Stimulated activated CD4-positive, alpha-beta T cell treated with anti-CD3 and anti-CD28 coated beads, Interleukin-12 subunit alpha, Interleukin-12 subunit beta, amount 100 ng/mL, for 4 hours (primary cell): ENCODE measurements at regions not wholly inside any gene's neighbourhood (a gene's known extent, or its start where the extent isn't known, plus 50 kb on each side); places are given as distances from the start of the nearest gene placed in this dataset.

ENCODE experiments used
- DNase-seq: peaks from one replicate; pipeline ENCODE4 v3.0.0-alpha.2; 2020

DNA sequence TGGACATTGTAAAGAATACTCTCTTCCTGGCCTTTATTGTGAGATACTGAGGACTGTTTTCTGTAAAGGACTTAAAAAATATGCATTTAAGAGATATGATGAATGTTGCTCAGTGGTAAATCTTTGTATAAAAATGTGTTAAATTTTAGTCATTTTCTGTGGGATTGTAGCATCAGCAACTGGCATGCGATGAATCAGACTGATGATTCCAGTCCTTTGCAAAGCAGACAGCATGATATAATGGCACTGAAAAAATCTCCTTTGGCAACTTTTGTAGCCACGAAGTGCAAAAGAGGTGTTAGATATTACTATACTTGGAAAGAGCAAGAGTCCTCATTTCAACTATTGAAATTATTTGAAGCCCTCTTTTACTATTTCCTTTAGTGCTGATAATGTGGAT, 678.7 kb downstream of the PLCL1 start:
- no peak for DNase-seq

DNA sequence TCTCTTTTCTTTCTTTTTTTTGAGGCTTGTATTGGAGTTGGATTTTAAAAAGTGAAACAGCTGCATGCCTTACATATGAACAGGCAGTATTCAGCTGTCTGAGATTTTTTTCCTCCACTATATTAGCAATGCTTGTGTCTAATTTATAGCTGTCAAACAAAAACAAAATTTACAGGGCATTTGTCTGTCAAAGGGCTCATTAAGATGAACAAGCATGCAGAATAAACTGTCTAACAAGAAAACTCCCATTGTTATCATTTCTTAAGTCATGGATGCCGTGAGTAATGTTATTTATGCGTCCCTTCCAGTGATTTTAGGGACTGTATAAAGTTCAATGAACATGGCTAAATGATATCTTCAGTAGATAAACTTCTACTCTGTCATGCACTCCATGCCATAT, 674.7 kb downstream of the PLCL1 start:
- no peak for DNase-seq

DNA sequence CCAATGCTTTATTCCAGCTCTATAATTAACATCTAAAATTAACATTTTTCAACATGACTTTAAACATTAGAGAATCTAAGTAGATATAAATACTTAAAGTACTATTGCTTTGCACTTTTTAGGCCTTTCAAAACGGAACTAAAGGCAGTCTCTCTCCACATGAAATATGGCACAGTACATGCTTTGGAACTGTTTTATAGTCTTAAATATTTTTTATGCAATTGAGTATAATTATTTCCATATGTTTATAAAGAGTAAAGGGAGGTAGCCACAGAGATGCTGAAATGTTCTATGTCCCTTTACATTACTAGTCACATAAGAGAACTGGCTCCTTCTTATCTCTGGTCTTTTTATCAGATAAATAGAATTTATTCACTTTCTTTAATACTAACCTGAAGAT, 674.0 kb downstream of the PLCL1 start:
- no peak for DNase-seq

- no peak for DNase-seq
Observed at GRCh38 chr2:198476007-198476406, 671.6 kb downstream of the PLCL1 start.

DNA sequence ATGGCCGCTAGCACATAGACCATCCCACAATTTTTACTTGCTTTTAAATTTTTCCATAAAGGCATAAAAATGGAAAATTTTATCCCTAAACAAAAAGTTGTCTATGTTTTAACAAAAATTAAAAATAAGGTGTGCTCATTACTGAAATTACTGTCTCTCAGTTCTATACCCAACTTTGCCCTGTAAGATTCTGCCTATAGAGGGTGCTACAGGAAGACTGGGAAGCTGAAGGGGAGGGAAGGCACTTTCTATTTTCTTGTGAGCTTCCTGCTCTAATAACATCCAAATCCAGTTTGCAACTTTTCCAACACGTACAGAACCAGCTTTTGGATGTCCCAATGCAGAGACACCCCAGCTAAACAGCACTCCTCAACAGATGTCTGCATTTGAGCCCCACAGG, 666.9 kb downstream of the PLCL1 start:
- no peak for DNase-seq

- DNase-seq = no peak
Observed at GRCh38 chr2:198468136-198468535, 663.7 kb downstream of the PLCL1 start.

GRCh38 chr2:198465970-198466369, 661.6 kb downstream of the PLCL1 start:
- DNase-seq = no peak

- no peak for DNase-seq
Observed at GRCh38 chr2:198456418-198456817, 652.0 kb downstream of the PLCL1 start.

DNA sequence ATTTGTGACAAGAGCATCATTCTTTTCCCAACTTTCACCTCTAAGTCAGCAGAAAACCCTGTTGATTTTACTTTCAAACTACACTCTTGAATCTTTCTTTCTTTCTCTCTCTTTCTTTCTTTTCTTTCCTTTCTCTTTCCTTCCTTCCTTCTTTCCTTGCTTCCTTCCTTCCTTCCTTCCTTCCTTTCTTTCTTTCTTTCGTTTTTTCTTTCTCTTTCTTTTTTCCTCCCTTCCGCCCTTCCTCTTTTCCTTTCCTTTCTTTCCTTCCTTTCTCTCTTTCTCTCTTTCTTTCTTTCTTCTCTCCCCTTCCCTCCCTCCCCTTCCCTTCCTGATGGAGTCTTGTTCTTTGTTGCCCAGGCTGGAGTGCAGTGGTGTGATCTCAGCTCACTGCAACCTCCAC, 649.5 kb downstream of the PLCL1 start:
- no peak for DNase-seq

GRCh38 chr2:198452327-198452726, 647.9 kb downstream of the PLCL1 start:
- DNase-seq = no peak

DNA sequence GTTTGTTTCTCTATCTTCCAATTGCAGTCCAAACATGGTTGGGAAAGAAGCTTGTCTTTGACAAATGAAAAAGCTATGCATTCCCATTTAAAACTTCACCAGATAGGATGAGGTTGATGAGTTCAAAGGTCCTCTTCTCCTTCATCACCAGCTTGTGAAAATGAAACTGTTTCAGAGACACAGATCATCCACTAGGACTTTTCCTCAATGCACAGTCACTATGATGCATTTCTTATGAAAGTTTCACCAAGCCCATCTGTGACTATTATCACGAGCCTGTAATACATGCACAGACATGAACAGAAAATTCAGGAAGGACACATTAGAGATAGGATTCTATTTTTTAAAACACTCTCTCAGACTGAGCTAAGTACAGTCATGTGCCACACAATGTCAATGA, 644.4 kb downstream of the PLCL1 start:
- no peak for DNase-seq

DNA sequence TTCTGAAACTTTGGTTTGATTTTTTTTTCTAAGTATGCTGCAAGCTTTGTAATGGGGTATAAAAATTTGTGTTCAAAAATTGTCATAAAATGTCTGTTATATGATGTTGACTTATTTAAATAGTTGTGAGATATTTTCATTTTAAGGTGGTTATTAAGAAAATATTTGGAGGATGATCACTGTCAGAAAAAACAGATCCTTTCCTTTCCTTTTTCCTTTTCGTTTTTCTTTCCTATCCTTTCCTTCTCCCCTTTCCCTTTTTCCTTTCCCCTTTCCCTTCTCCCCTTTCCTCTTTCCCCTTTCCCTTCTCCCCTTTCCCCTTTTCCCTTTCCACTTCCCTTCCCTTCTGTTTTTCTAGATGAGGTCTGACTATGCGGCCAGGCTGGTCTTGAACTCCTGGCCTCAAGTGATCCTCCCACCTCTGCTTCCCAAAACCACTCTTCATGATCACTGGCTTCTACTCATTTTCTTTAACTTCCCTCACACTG, 640.5 kb downstream of the PLCL1 start:
- DNase-seq = no peak

DNA sequence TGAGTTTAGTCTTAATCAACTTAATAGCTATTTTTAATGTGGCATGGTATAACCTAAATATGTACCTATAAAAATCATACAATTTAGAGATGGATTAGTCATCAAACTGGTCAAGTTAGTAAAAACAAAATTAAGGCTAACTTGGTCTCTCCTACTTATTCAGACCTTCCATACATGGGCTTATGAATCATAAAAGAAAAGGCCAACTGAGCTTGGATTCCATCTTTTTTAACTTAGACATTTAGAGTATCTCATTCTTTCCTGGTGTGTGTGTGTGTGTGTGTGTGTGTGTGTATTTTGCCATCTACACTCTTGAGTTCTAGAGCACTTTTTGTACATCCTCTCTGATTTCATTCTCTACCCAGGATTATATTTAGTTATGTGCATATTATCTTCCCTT, 637.5 kb downstream of the PLCL1 start:
- no peak for DNase-seq

GRCh38 chr2:198441246-198441645, 636.9 kb downstream of the PLCL1 start:
- DNase-seq = no peak

GRCh38 chr2:198440833-198441232, 636.4 kb downstream of the PLCL1 start:
- no peak for DNase-seq

- DNase-seq = no peak
Observed at GRCh38 chr2:198438331-198438730, 633.9 kb downstream of the PLCL1 start.

DNA sequence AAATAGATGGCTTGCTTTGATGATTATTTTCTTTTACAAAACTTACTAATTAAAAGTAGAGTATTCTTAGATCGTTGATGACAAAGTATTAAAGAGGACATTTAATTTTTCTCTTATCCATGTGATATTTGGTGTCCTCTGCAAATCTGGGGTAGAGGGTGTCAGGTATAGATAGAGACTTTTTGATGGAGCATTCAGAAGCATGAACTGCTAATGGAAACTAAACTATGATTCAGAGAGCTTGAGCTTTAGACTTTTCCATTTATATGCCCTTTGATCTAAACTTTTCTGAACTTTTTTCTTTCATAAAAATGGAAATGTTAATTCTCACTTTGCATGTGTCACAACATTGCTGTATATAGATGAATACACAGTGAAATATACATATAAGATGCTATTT, 619.7 kb downstream of the PLCL1 start:
- DNase-seq = no peak

DNA sequence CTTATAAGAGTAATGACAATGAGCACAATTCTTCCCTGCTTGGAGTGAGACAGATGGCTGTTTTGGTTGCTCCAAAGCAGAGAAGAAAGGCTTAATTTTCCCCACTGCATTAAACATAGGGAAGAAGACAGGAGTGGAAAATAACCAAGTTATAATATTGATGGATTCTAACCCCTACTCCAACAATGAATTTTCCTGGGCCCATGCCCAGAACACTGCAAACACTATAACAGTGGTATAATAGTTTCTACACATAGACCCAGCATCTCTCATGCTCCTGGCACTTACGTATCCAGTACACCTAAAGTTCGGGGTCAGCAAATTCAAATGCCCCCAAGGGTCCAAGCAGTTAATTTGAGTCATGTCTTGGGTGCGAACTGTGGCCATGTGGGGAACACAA, 613.4 kb downstream of the PLCL1 start:
- no peak for DNase-seq

GRCh38 chr2:198414976-198415375, 610.6 kb downstream of the PLCL1 start:
- no peak for DNase-seq

- DNase-seq = no peak
Observed at GRCh38 chr2:198411936-198412335, 607.5 kb downstream of the PLCL1 start.

DNA sequence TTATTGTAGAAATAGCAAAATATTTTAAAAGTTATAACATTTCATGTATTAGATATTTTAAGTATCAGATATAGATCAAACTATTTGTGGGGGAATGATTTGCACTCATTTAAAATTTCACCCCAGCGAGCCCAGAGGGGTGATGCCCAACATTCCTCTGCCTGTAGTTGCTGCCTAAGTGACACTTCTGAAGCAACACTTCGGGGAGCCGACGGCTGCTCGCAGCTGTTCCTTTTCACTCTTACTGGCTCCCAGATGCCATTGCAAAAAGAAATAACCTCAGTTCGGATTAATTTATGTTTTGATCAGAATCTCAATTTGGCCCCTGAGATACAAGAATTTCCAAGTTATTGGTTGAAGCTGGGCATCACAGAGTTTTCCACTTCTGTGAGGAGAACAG, 603.8 kb downstream of the PLCL1 start:
- DNase-seq = no peak

- no peak for DNase-seq
Observed at GRCh38 chr2:198405311-198405710, 600.9 kb downstream of the PLCL1 start.

- no peak for DNase-seq
Observed at GRCh38 chr2:198401644-198402043, 597.3 kb downstream of the PLCL1 start.

DNA sequence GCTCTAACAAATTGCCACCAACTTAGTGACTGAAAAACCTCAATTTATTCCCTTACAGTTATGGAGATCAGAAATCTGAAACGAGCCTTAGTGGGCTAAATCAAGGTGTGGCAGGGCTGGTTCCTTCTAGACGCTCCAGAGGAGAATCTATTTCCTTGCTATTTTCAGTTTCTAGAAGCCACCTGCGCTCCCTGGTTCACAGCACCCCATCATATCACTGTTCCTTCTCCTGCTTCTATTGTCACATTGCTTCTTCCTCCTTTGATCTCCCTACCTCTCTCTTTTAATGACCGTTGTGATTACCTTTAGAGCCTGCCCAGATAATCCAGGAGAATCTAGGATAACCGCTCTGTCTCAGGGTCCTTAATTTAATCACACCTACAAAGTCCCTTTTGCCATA, 596.6 kb downstream of the PLCL1 start:
- DNase-seq = no peak

- no peak for DNase-seq
Observed at GRCh38 chr2:198394208-198394607, 589.8 kb downstream of the PLCL1 start.

DNA sequence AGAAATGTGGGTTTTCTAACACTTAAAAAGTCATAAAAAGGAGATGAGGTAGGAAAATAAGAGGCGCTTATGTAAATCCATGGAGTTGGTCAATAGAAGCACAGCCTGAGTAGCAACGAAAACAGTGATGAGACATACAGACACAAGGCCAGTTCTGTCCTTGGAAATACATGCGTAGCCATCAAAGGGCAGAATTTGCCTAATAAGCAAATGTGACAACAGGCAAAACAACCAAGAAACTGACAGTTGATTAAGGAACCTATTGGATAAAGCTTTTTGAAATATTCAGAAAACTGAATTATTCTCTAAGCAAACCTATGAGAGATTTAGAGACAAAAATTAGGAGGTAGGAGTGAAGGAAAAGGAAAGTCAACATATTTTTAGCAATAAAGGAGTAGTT, 586.3 kb downstream of the PLCL1 start:
- DNase-seq = no peak
